ENCODE measurements at regions not wholly inside any gene's neighbourhood (a gene's known extent, or its start where the extent isn't known, plus 50 kb on each side); places are given as distances from the start of the nearest gene placed in this dataset.

GRCh38 chr2:35978218-35978617 lies 377.4 kb upstream of the CRIM1 start:
- TF ChIP-seq POLR2A (IDR thresholded peaks at IDR 0.05), result no peak
- TF ChIP-seq CTCF (IDR thresholded peaks at IDR 0.05), result no peak
- TF ChIP-seq EP300 (IDR thresholded peaks at IDR 0.05), result no peak
- no peak for TF ChIP-seq POLR2AphosphoS5 (IDR thresholded peaks at IDR 0.05)
